Astrocyte (in vitro differentiated cells and primary cell): ENCODE measurements at regions not wholly inside any gene's neighbourhood (a gene's known extent, or its start where the extent isn't known, plus 50 kb on each side); places are given as distances from the start of the nearest gene placed in this dataset.
"Not testable (repeated sequence)": the region's sequence is repeated elsewhere in the genome, so short reads cannot be mapped to it uniquely, and the experiment has no call there.

Experiments used
- DNase-seq: peaks from one replicate; pipeline ENCODE4 v3.0.0-alpha.2; 2010; ENCODE audit warnings: low read depth
- FAIRE-seq: peaks from 2 replicates; lab custom pipeline; 2011; peaks lifted over from hg19 to GRCh38; lab: Jason Lieb, UNC
- H2AFZ ChIP-seq: 2 replicates; pipeline ENCODE4 v1.6.0; 2012; ENCODE audit warnings: low read depth, low read length, inconsistent platforms
- H3K27ac ChIP-seq: 2 replicates; pipeline ENCODE4 v1.5.1; 2011; ENCODE audit warnings: low read depth, low read length, inconsistent platforms
- H3K27me3 ChIP-seq: 2 replicates; pipeline ENCODE4 v1.6.0; 2011; ENCODE audit warnings: low read length, inconsistent platforms; ENCODE audit not compliant: insufficient read depth
- H3K36me3 ChIP-seq: 2 replicates; pipeline ENCODE4 v1.5.1; 2011; ENCODE audit warnings: low read length, inconsistent platforms; ENCODE audit not compliant: insufficient read depth
- H3K4me1 ChIP-seq: 2 replicates; pipeline ENCODE4 v1.5.1; 2011; ENCODE audit warnings: low read length, inconsistent platforms; ENCODE audit not compliant: insufficient read depth
- H3K4me2 ChIP-seq: 2 replicates; pipeline ENCODE4 v1.6.0; 2012; ENCODE audit warnings: low read length, inconsistent platforms
- H3K4me3 ChIP-seq: 2 replicates; pipeline ENCODE4 v1.5.1; 2011; ENCODE audit warnings: low read depth, mild to moderate bottlenecking, low read length, inconsistent platforms; ENCODE audit not compliant: insufficient read depth
- H3K79me2 ChIP-seq: 2 replicates; pipeline ENCODE4 v1.6.0; 2012; ENCODE audit warnings: mild to moderate bottlenecking, low read length, inconsistent platforms; ENCODE audit not compliant: insufficient read depth
- H3K9ac ChIP-seq: 2 replicates; pipeline ENCODE4 v1.6.0; 2012; ENCODE audit warnings: mild to moderate bottlenecking, low read length, inconsistent platforms
- H3K9me3 ChIP-seq: 2 replicates; pipeline ENCODE4 v1.5.1; 2012; ENCODE audit warnings: low read depth, mild to moderate bottlenecking, low read length, inconsistent platforms; ENCODE audit not compliant: insufficient read depth
- H4K20me1 ChIP-seq: 2 replicates; pipeline ENCODE4 v1.6.0; 2012; ENCODE audit warnings: low read length, inconsistent platforms; ENCODE audit not compliant: insufficient read depth
- H3K27ac Mint-ChIP-seq: one replicate; pipeline ENCODE4 v1.8.0; 2021; ENCODE audit warnings: mild to moderate bottlenecking, mixed read lengths; ENCODE audit not compliant: unreplicated experiment
- H3K27me3 Mint-ChIP-seq: one replicate; pipeline ENCODE4 v1.8.0; 2021; ENCODE audit warnings: low read depth, mixed read lengths; ENCODE audit not compliant: unreplicated experiment
- H3K36me3 Mint-ChIP-seq: one replicate; pipeline ENCODE4 v1.8.0; 2021; ENCODE audit warnings: low read depth, mixed read lengths; ENCODE audit not compliant: unreplicated experiment
- H3K4me1 Mint-ChIP-seq: one replicate; pipeline ENCODE4 v1.8.0; 2021; ENCODE audit warnings: low read depth, mixed read lengths; ENCODE audit not compliant: unreplicated experiment
- H3K4me3 Mint-ChIP-seq: one replicate; pipeline ENCODE4 v1.8.0; 2021; ENCODE audit warnings: mild to moderate bottlenecking, moderate library complexity, mixed read lengths; ENCODE audit not compliant: unreplicated experiment
- H3K9me3 Mint-ChIP-seq: one replicate; pipeline ENCODE4 v1.8.0; 2021; ENCODE audit warnings: mild to moderate bottlenecking, mixed read lengths; ENCODE audit not compliant: unreplicated experiment
- CTCF ChIP-seq: IDR thresholded peaks from 2 replicates; pipeline ENCODE4 v1.5.1; 2011; ENCODE audit warnings: low read depth, mild to moderate bottlenecking, inconsistent platforms, low read length, moderate library complexity; ENCODE audit not compliant: insufficient read depth
- EZH2 ChIP-seq: IDR thresholded peaks from 2 replicates; pipeline ENCODE4 v1.6.1; 2012; ENCODE audit warnings: mild to moderate bottlenecking, low read length, inconsistent platforms; ENCODE audit not compliant: insufficient read depth

- Mint-ChIP-seq H3K4me3 (no peak overlapping the region), H3K27ac (peak overlapping the region; percentile 67), H3K27me3 (peaks cover 52% of the 10 kb centered on the region), H3K4me1 (peaks cover 33% of the 10 kb centered on the region), H3K9me3 (peaks cover 3% of the 10 kb centered on the region), H3K36me3 (no peaks in the 10 kb centered on the region)
- Histone ChIP-seq H3K4me1 (peaks cover 15% of the 10 kb centered on the region), H3K36me3 (no peaks in the 10 kb centered on the region), H3K27me3 (peaks cover 33% of the 10 kb centered on the region), H3K9ac (no peak overlapping the region), H3K4me3 (no peak overlapping the region), H3K79me2 (no peaks in the 10 kb centered on the region), H3K9me3 (no peaks in the 10 kb centered on the region), H4K20me1 (no peaks in the 10 kb centered on the region), H3K27ac (no peak overlapping the region), H2AFZ (no peak overlapping the region), H3K4me2 (peak overlapping the region; percentile 50)
- TF ChIP-seq EZH2: no peak
- no peak for TF ChIP-seq CTCF
- FAIRE-seq (no peak), DNase-seq (peak; percentile 97)
Measured at GRCh38 chr3:193822492-193823212, 229.6 kb downstream of the OPA1 start.

- H3K27me3 ChIP-seq: peaks cover 38% of the 10 kb centered on the region
- peak overlapping the region; percentile 50 for H3K4me2 ChIP-seq
- H3K36me3 Mint-ChIP-seq, H3K4me3 ChIP-seq, H3K36me3 ChIP-seq, H2AFZ ChIP-seq, H3K9me3 ChIP-seq, H3K27ac ChIP-seq, H4K20me1 ChIP-seq, FAIRE-seq, H3K79me2 ChIP-seq, H3K9ac ChIP-seq, H3K4me3 Mint-ChIP-seq, H3K9me3 Mint-ChIP-seq, DNase-seq: not testable (repeated sequence)
- H3K4me1 ChIP-seq: peaks cover 15% of the 10 kb centered on the region
- Mint-ChIP-seq H3K27me3 (peaks cover 53% of the 10 kb centered on the region), H3K27ac (peak overlapping the region; percentile 68), H3K4me1 (peaks cover 33% of the 10 kb centered on the region)
Measured at GRCh38 chr3:193823213-193823605, 230.2 kb downstream of the OPA1 start.

- Histone ChIP-seq H3K27ac (no peak overlapping the region), H3K4me3 (no peak overlapping the region), H3K9me3 (no peaks in the 10 kb centered on the region), H2AFZ (no peak overlapping the region), H3K9ac (no peak overlapping the region), H3K4me2 (no peak overlapping the region), H4K20me1 (no peaks in the 10 kb centered on the region), H3K4me1 (peaks cover 16% of the 10 kb centered on the region), H3K27me3 (peaks cover 32% of the 10 kb centered on the region), H3K36me3 (no peaks in the 10 kb centered on the region), H3K79me2 (no peaks in the 10 kb centered on the region)
- H3K4me1 Mint-ChIP-seq: peaks cover 37% of the 10 kb centered on the region
- no peak for TF ChIP-seq EZH2
- TF ChIP-seq CTCF: no peak
- no peaks in the 10 kb centered on the region for H3K36me3 Mint-ChIP-seq
- no peak overlapping the region for H3K4me3 Mint-ChIP-seq
- H3K27me3 Mint-ChIP-seq: peaks cover 44% of the 10 kb centered on the region
- H3K9me3 Mint-ChIP-seq: peaks cover 3% of the 10 kb centered on the region
- H3K27ac Mint-ChIP-seq: no peak overlapping the region
- FAIRE-seq (no peak), DNase-seq (no peak)
Measured at GRCh38 chr3:193824365-193824764, 231.4 kb downstream of the OPA1 start.
